ENCODE measurements at regions not wholly inside any gene's neighbourhood (a gene's known extent, or its start where the extent isn't known, plus 50 kb on each side); places are given as distances from the start of the nearest gene placed in this dataset.

DNA sequence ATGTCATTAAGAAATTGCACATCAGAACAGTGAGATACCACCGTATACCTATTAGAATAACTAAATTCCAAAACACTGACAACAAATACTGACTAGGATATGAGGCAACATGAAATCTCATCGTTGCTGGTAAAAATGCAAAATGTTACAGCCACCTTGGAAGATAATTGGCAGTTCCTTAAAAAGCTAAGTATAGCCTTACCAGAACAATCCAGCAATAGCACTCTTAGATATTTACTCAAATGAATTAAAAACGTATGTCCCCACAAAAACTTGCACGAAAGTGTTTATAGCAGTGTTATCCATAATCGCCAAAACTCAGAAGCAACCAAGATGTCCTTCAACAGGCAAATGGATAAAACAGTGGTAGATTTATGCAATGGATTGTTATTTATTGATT, 241.7 kb downstream of the EPHA4 start:
- WGBS = 71% methylated on average over 5 of the region's 5 CpGs
- intact Hi-C loops (cut with DNase I) = no loop called here
- DNase-seq (no peak), ATAC-seq (no peak)
- Histone ChIP-seq H3K4me1 (ENCODE audit: control insufficient read depth, insufficient read depth, low read length) (no peaks in the 10 kb centered on the region), H3K27me3 (ENCODE audit: control insufficient read depth, insufficient read depth) (no peaks in the 10 kb centered on the region), H3K27ac (ENCODE audit: low read length) (no peak overlapping the region), H3K9me3 (ENCODE audit: control insufficient read depth, low read length) (no peaks in the 10 kb centered on the region), H3K4me3 (ENCODE audit: low read length) (no peak overlapping the region)

- ATAC-seq = no peak
- Histone ChIP-seq H3K9me3 (ENCODE audit: control insufficient read depth, low read length) (no peaks in the 10 kb centered on the region), H3K27me3 (ENCODE audit: control insufficient read depth, insufficient read depth) (no peaks in the 10 kb centered on the region), H3K4me1 (ENCODE audit: control insufficient read depth, insufficient read depth, low read length) (no peaks in the 10 kb centered on the region), H3K27ac (ENCODE audit: low read length) (no peak overlapping the region), H3K4me3 (ENCODE audit: low read length) (no peak overlapping the region)
- DNase-seq = no peak
- intact Hi-C loops (cut with DNase I) = no loop called here
- 71% methylated on average over 11 of the region's 11 CpGs for WGBS
Observed at GRCh38 chr2:221334481-221335218, 237.5 kb downstream of the EPHA4 start.

DNA sequence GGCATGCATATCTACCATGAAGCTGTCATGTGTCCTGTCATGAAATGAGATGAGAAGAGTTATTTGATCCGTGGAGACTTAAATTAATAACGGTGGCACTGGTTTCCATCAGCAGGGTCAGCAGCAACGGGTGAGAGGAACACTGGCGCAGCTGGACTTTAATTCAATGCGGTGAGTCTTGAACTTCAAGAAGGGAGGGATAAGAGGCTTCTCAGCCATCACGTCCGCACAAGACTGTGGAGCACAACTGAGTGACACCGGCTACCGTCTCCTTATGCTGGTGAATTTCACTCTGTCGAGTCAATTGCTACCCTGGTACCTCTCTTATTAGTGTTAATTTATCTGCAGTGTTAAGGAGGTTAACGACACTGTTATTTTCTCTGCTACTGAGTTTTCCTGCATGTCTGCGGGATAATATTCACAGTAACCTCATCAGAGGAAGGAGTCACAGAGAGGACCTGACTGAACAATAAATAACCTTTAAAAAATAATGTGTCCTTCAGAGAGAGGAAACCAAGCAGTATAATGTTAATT, 236.8 kb downstream of the EPHA4 start:
- Histone ChIP-seq H3K4me3 (ENCODE audit: low read length) (no peak overlapping the region), H3K4me1 (ENCODE audit: control insufficient read depth, insufficient read depth, low read length) (no peaks in the 10 kb centered on the region), H3K27me3 (ENCODE audit: control insufficient read depth, insufficient read depth) (no peaks in the 10 kb centered on the region), H3K27ac (ENCODE audit: low read length) (no peak overlapping the region), H3K9me3 (ENCODE audit: control insufficient read depth, low read length) (no peaks in the 10 kb centered on the region)
- no peak for ATAC-seq
- WGBS = 52% methylated on average over 12 of the region's 12 CpGs
- intact Hi-C loops (cut with DNase I) = no loop called here
- DNase-seq = no peak

DNA sequence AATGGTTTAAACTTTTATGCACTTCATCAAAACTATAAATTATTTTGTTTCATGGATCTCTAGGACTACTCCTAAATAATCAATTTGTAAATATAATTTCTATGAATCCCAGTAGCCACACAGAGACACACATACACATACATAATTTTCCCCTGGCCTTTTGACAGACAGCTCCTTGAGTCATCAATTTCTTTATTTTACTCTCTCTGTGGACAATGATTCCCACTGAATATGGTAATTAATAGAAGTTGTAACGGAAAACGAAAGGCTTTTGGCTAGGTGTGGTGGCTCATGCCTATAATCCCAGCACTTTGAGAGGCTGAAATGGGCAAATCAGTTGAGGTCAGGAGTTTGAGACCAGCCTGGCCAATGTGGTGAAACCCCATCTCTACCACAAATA, 235.1 kb downstream of the EPHA4 start:
- H3K4me3 ChIP-seq (ENCODE audit: low read length) = no peak overlapping the region
- H3K27me3 ChIP-seq (ENCODE audit: control insufficient read depth, insufficient read depth) = no peaks in the 10 kb centered on the region
- ATAC-seq (no peak), DNase-seq (no peak)
- no peaks in the 10 kb centered on the region for H3K9me3 ChIP-seq (ENCODE audit: control insufficient read depth, low read length)
- H3K27ac ChIP-seq (ENCODE audit: low read length) = no peak overlapping the region
- no peaks in the 10 kb centered on the region for H3K4me1 ChIP-seq (ENCODE audit: control insufficient read depth, insufficient read depth, low read length)
- intact Hi-C loops (cut with DNase I) = no loop called here
- 94% methylated on average over 2 of the region's 2 CpGs for WGBS

GRCh38 chr2:221337957-221338685, 234.0 kb downstream of the EPHA4 start:
- no peak overlapping the region for H3K27ac ChIP-seq (ENCODE audit: low read length)
- 77% methylated on average over 5 of the region's 5 CpGs for WGBS
- H3K27me3 ChIP-seq (ENCODE audit: control insufficient read depth, insufficient read depth) = no peaks in the 10 kb centered on the region
- intact Hi-C loops (cut with DNase I) = no loop called here
- no peak overlapping the region for H3K4me3 ChIP-seq (ENCODE audit: low read length)
- H3K4me1 ChIP-seq (ENCODE audit: control insufficient read depth, insufficient read depth, low read length) = no peaks in the 10 kb centered on the region
- no peak for DNase-seq
- ATAC-seq = no peak
- H3K9me3 ChIP-seq (ENCODE audit: control insufficient read depth, low read length) = no peaks in the 10 kb centered on the region

- Histone ChIP-seq H3K27me3 (ENCODE audit: control insufficient read depth, insufficient read depth) (no peaks in the 10 kb centered on the region), H3K4me1 (ENCODE audit: control insufficient read depth, insufficient read depth, low read length) (no peaks in the 10 kb centered on the region), H3K4me3 (ENCODE audit: low read length) (no peak overlapping the region), H3K9me3 (ENCODE audit: control insufficient read depth, low read length) (no peaks in the 10 kb centered on the region), H3K27ac (ENCODE audit: low read length) (no peak overlapping the region)
- no peak for ATAC-seq
- WGBS = 81% methylated on average over 8 of the region's 8 CpGs
- intact Hi-C loops (cut with DNase I) = no loop called here
- no peak for DNase-seq
Observed at GRCh38 chr2:221342388-221342787, 229.7 kb downstream of the EPHA4 start.

GRCh38 chr2:221343524-221343923, 228.6 kb downstream of the EPHA4 start:
- DNase-seq (no peak), ATAC-seq (no peak)
- intact Hi-C loops (cut with DNase I) = no loop called here
- no peaks in the 10 kb centered on the region for H3K9me3 ChIP-seq (ENCODE audit: control insufficient read depth, low read length)
- no peaks in the 10 kb centered on the region for H3K4me1 ChIP-seq (ENCODE audit: control insufficient read depth, insufficient read depth, low read length)
- no peak overlapping the region for H3K4me3 ChIP-seq (ENCODE audit: low read length)
- H3K27ac ChIP-seq (ENCODE audit: low read length) = no peak overlapping the region
- WGBS = 88% methylated on average over 1 of the region's 1 CpG
- H3K27me3 ChIP-seq (ENCODE audit: control insufficient read depth, insufficient read depth) = no peaks in the 10 kb centered on the region

DNA sequence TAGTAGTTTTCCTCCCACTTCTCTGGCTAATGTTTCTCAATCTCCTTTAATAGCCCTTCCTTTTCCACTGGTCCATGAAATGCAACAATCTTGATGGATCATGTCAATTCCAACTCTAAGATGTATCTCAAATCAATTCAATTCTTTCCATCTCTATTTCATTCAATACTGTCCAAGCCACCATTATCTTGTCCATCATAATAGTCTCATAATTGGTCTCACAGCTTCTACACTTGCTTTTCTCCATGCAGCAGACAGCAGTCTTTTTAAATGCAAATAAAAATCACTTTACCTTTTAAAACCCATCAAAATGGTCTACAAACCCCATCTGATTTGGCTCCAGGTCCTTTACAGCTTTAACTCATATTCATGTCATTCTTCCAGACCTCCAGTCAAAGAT, 226.6 kb downstream of the EPHA4 start:
- intact Hi-C loops (cut with DNase I) = no loop called here
- DNase-seq = no peak
- H3K27ac ChIP-seq (ENCODE audit: low read length) = no peak overlapping the region
- ATAC-seq = no peak
- no peaks in the 10 kb centered on the region for H3K27me3 ChIP-seq (ENCODE audit: control insufficient read depth, insufficient read depth)
- H3K4me1 ChIP-seq (ENCODE audit: control insufficient read depth, insufficient read depth, low read length) = no peaks in the 10 kb centered on the region
- no peak overlapping the region for H3K4me3 ChIP-seq (ENCODE audit: low read length)
- no peaks in the 10 kb centered on the region for H3K9me3 ChIP-seq (ENCODE audit: control insufficient read depth, low read length)

DNA sequence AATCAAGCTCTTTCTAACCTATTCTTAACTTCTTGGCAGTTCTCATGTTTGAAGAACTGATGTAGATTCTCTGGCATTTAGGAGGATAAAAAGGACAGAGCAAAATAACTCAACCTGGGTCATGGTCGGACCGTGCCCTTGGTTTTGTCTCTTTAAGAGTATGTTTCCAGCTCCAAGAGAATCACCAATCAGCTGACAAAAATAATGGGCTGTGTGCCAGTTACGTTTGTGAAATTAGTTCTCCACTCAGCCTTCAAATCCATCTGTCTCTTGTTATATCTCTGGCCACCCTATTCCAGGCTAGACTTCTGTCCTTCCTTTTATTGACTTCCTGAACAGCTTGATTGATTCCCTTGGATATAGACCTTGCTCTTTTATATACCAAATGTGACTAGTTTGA, 225.7 kb downstream of the EPHA4 start:
- DNase-seq = no peak
- Histone ChIP-seq H3K4me1 (ENCODE audit: control insufficient read depth, insufficient read depth, low read length) (no peaks in the 10 kb centered on the region), H3K9me3 (ENCODE audit: control insufficient read depth, low read length) (no peaks in the 10 kb centered on the region), H3K27me3 (ENCODE audit: control insufficient read depth, insufficient read depth) (no peaks in the 10 kb centered on the region), H3K27ac (ENCODE audit: low read length) (no peak overlapping the region), H3K4me3 (ENCODE audit: low read length) (no peak overlapping the region)
- WGBS = 46% methylated on average over 3 of the region's 3 CpGs
- ATAC-seq = no peak
- intact Hi-C loops (cut with DNase I) = no loop called here

- Histone ChIP-seq H3K27ac (ENCODE audit: low read length) (no peak overlapping the region), H3K4me1 (ENCODE audit: control insufficient read depth, insufficient read depth, low read length) (no peaks in the 10 kb centered on the region), H3K9me3 (ENCODE audit: control insufficient read depth, low read length) (no peaks in the 10 kb centered on the region), H3K27me3 (ENCODE audit: control insufficient read depth, insufficient read depth) (no peaks in the 10 kb centered on the region), H3K4me3 (ENCODE audit: low read length) (no peak overlapping the region)
- intact Hi-C loops (cut with DNase I) = no loop called here
- no peak for ATAC-seq
- DNase-seq = no peak
- 77% methylated on average over 2 of the region's 2 CpGs for WGBS
Observed at GRCh38 chr2:221347471-221347870, 224.6 kb downstream of the EPHA4 start.

GRCh38 chr2:221350616-221351015, 221.5 kb downstream of the EPHA4 start:
- Histone ChIP-seq H3K27me3 (ENCODE audit: control insufficient read depth, insufficient read depth) (no peaks in the 10 kb centered on the region), H3K27ac (ENCODE audit: low read length) (no peak overlapping the region), H3K9me3 (ENCODE audit: control insufficient read depth, low read length) (no peaks in the 10 kb centered on the region), H3K4me1 (ENCODE audit: control insufficient read depth, insufficient read depth, low read length) (peaks cover under 1% of the 10 kb centered on the region), H3K4me3 (ENCODE audit: low read length) (no peak overlapping the region)
- intact Hi-C loops (cut with DNase I) = no loop called here
- ATAC-seq (no peak), DNase-seq (no peak)
- 57% methylated on average over 1 of the region's 1 CpG for whole genome bisulfite sequencing
